PC-3 (cell line): ENCODE measurements at regions not wholly inside any gene's neighbourhood (a gene's known extent, or its start where the extent isn't known, plus 50 kb on each side); places are given as distances from the start of the nearest gene placed in this dataset.

Experiments used
- ATAC-seq: fragments of 200-7000 bp; cut with Tn5 transposase; 2 replicates; pipeline ENCODE4 v1.9.1; 2020; ENCODE audit warnings: mild to moderate bottlenecking, moderate library complexity
- BruUV-seq: library from RNA; stranded (reverse); fragments of 400-500 nt; replicated peaks from 2 replicates; lab custom pipeline; 2021; lab: Mats Ljungman, UMichigan
- CTCF ChIA-PET: fragments of 300-600 bp; sonication (Branson Sonifier 250); formaldehyde crosslinking; loops from one replicate; lab custom pipeline; 2022; ENCODE audit warnings: antibody characterized with exemption; lab: Charles Lee
- POLR2A ChIA-PET: fragments of 300-600 bp; sonication (Branson Sonifier 250); formaldehyde crosslinking; loops from one replicate; lab custom pipeline; 2022; ENCODE audit warnings: antibody characterized with exemption; ENCODE audit not compliant: unreplicated experiment; lab: Charles Lee
- DNase-seq: peaks from one replicate; pipeline ENCODE4 v3.0.0-alpha.2; 2015
- H2AFZ ChIP-seq: fragments of 300-600 bp; sonication (generic); 2 replicates; pipeline ENCODE4 v1.6.0; 2016; ENCODE audit warnings: antibody characterized with exemption, low read length
- H3F3A ChIP-seq: fragments of 300-600 bp; sonication (generic); one replicate; pipeline ENCODE4 v1.6.0; 2017; ENCODE audit warnings: antibody characterized with exemption, low read length, control low read depth, mild to moderate bottlenecking; ENCODE audit not compliant: unreplicated experiment
- H3K27ac ChIP-seq: fragments of 300-600 bp; sonication (generic); 2 replicates; pipeline ENCODE4 v1.5.1; 2016; ENCODE audit warnings: mild to moderate bottlenecking, low read length
- H3K27me3 ChIP-seq: fragments of 300-600 bp; sonication (generic); 2 replicates; pipeline ENCODE4 v1.6.1; 2016; ENCODE audit warnings: low read length, mixed read lengths
- H3K36me3 ChIP-seq: fragments of 300-600 bp; sonication (generic); 2 replicates; pipeline ENCODE4 v1.6.1; 2016; ENCODE audit warnings: low read depth, mixed run types, low read length, mixed read lengths
- H3K4me1 ChIP-seq: fragments of 300-600 bp; sonication (generic); 2 replicates; pipeline ENCODE4 v1.5.1; 2016; ENCODE audit warnings: low read length; ENCODE audit not compliant: insufficient read depth
- H3K4me2 ChIP-seq: fragments of 300-600 bp; sonication (generic); 2 replicates; pipeline ENCODE4 v1.6.0; 2016; ENCODE audit warnings: low read length
- H3K4me3 ChIP-seq: fragments of 300-600 bp; sonication (generic); 2 replicates; pipeline ENCODE4 v1.5.1; 2016; ENCODE audit warnings: mild to moderate bottlenecking, low read length, mixed read lengths
- H3K79me2 ChIP-seq: fragments of 300-600 bp; sonication (generic); 2 replicates; pipeline ENCODE4 v1.6.1; 2017; ENCODE audit warnings: low read length, mixed read lengths
- H3K9ac ChIP-seq: fragments of 300-600 bp; sonication (generic); 2 replicates; pipeline ENCODE4 v1.6.0; 2016; ENCODE audit warnings: mild to moderate bottlenecking, low read length
- H3K9me2 ChIP-seq: fragments of 300-600 bp; sonication (generic); replicated peaks from 2 replicates; pipeline ENCODE4 v1.6.1; 2016; ENCODE audit warnings: mixed run types, low read length, mixed read lengths
- H3K9me3 ChIP-seq: fragments of 300-600 bp; sonication (generic); 2 replicates; pipeline ENCODE4 v1.6.1; 2016; ENCODE audit warnings: low read length, mixed read lengths
- H4K20me1 ChIP-seq: fragments of 300-600 bp; sonication (generic); 2 replicates; pipeline ENCODE4 v1.6.1; 2016; ENCODE audit warnings: low read length, mixed read lengths
- CTCF ChIP-seq: fragments of 300-600 bp; sonication (generic); conservative IDR thresholded peaks from 2 replicates; pipeline ENCODE4 v1.5.1; 2017; ENCODE audit warnings: antibody characterized with exemption, low read depth, mild to moderate bottlenecking, low read length
- EZH2 ChIP-seq: fragments of 300-600 bp; sonication (generic); IDR thresholded peaks from one replicate; pipeline ENCODE4 v1.6.1; 2017; ENCODE audit warnings: antibody characterized with exemption, mild to moderate bottlenecking, low read length; ENCODE audit not compliant: unreplicated experiment
- EZH2phosphoT487 ChIP-seq: fragments of 300-600 bp; sonication (generic); IDR thresholded peaks from 2 replicates; pipeline ENCODE4 v1.6.1; 2018; ENCODE audit warnings: mild to moderate bottlenecking, antibody characterized with exemption, low read length, borderline replicate concordance
- intact Hi-C: fragments of 100-400 bp; cut with micrococcal nuclease; formaldehyde crosslinking; loops from 2 replicates; pipeline ENCODE4 v1.9.0; 2023

- H4K20me1 ChIP-seq = no peaks in the 10 kb centered on the region
- no TSS peak for BruUV-seq
- peaks cover 68% of the 10 kb centered on the region for H3K27me3 ChIP-seq
- H3K79me2 ChIP-seq = no peaks in the 10 kb centered on the region
- ATAC-seq (no peak), DNase-seq (no peak)
- no peaks in the 10 kb centered on the region for H3K36me3 ChIP-seq
- ChIA-PET CTCF (no interaction called here), POLR2A (no interaction called here)
- TF ChIP-seq EZH2phosphoT487 = no peak
- no peak for TF ChIP-seq EZH2
- no peak for TF ChIP-seq CTCF
- H3K9me3 ChIP-seq = no peaks in the 10 kb centered on the region
- H3K4me3 ChIP-seq = no peak overlapping the region
- no peaks in the 10 kb centered on the region for H3K9me2 ChIP-seq
- H3K4me1 ChIP-seq = no peaks in the 10 kb centered on the region
- intact Hi-C loops = no loop called here
- no peak overlapping the region for H3K4me2 ChIP-seq
- no peak overlapping the region for H3K9ac ChIP-seq
- H2AFZ ChIP-seq = no peak overlapping the region
- no peaks in the 10 kb centered on the region for H3F3A ChIP-seq
- H3K27ac ChIP-seq = no peak overlapping the region
Observed at GRCh38 chr11:134640971-134641968, 229.2 kb upstream of the B3GAT1 start.

DNA sequence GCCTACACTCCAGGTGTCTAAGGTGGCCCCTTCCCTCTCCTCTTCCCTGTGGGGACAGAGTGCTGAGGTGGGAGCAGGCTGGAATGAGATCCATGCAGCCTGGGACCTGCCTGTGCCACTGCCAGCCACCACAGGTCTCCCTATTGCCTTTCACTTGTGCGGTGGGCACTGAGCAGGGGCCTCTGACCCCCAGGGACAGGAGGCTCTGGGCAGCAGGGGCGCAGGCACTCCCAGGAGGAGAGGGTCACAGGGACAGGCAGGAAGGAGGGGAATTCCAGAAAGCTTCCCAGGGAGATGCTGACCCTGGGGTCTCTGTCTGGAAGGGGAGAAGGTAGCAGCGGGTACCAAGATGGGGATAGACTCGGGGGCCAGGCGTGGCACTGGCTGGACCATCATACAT, 228.5 kb upstream of the B3GAT1 start:
- no peak overlapping the region for H2AFZ ChIP-seq
- POLR2A ChIA-PET = no interaction called here
- ATAC-seq = no peak
- H3K9me2 ChIP-seq = no peaks in the 10 kb centered on the region
- H3K4me1 ChIP-seq = no peaks in the 10 kb centered on the region
- H3K9me3 ChIP-seq = no peaks in the 10 kb centered on the region
- TF ChIP-seq EZH2 (no peak), CTCF (no peak), EZH2phosphoT487 (no peak)
- H3K27ac ChIP-seq = no peak overlapping the region
- DNase-seq = no peak
- intact Hi-C loops = no loop called here
- no TSS peak for BruUV-seq
- no peaks in the 10 kb centered on the region for H4K20me1 ChIP-seq
- no peaks in the 10 kb centered on the region for H3K79me2 ChIP-seq
- no peak overlapping the region for H3K4me2 ChIP-seq
- no peaks in the 10 kb centered on the region for H3K36me3 ChIP-seq
- CTCF ChIA-PET = no interaction called here
- H3K4me3 ChIP-seq = no peak overlapping the region
- peaks cover 75% of the 10 kb centered on the region for H3K27me3 ChIP-seq
- no peaks in the 10 kb centered on the region for H3F3A ChIP-seq
- no peak overlapping the region for H3K9ac ChIP-seq
